ENCODE measurements at regions not wholly inside any gene's neighbourhood (a gene's known extent, or its start where the extent isn't known, plus 50 kb on each side); places are given as distances from the start of the nearest gene placed in this dataset.

DNA sequence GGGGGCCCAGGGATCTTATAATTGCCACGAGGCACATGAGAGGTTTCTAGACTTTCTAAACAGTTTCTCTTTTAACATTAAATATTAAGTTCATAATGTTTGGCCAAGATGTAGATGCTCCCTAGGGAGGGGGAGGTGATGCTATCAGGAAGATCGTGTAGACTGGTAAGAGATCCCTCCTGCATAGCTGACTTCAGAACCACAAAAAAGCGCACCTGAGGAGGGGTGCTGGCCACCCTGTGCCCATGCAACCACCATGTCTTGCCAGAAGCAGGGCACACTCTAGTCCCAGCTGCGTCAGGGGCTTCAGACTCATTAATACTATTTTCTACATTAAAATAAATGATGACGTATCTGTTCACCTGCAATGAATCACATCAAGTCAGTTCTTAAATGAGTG lies 103.4 kb upstream of the SLC35G4 start:
- Histone ChIP-seq H3F3A (ENCODE audit: low read depth) (no peaks in the 10 kb centered on the region), H3K27ac (no peak overlapping the region), H4K20me1 (ENCODE audit: low read depth) (no peaks in the 10 kb centered on the region), H3K4me3 (no peak overlapping the region), H3K79me2 (ENCODE audit: low read depth) (no peaks in the 10 kb centered on the region), H3K4me1 (no peaks in the 10 kb centered on the region), H3K36me3 (no peaks in the 10 kb centered on the region), H3K27me3 (no peaks in the 10 kb centered on the region), H2AFZ (replicated peaks) (no peak overlapping the region), H3K9ac (no peak overlapping the region), H3K9me3 (ENCODE audit: low read depth) (no peaks in the 10 kb centered on the region), H3K4me2 (no peak overlapping the region)
- H3K27ac Mint-ChIP-seq: no peak overlapping the region
- H3K4me3 Mint-ChIP-seq: no peak overlapping the region
- no peaks in the 10 kb centered on the region for H3K9me3 Mint-ChIP-seq
- peaks cover 4% of the 10 kb centered on the region for H3K4me1 Mint-ChIP-seq
- H3K27me3 Mint-ChIP-seq (ENCODE audit: insufficient read depth, low read depth): peaks cover 2% of the 10 kb centered on the region
- TF ChIP-seq, protein P1, sequence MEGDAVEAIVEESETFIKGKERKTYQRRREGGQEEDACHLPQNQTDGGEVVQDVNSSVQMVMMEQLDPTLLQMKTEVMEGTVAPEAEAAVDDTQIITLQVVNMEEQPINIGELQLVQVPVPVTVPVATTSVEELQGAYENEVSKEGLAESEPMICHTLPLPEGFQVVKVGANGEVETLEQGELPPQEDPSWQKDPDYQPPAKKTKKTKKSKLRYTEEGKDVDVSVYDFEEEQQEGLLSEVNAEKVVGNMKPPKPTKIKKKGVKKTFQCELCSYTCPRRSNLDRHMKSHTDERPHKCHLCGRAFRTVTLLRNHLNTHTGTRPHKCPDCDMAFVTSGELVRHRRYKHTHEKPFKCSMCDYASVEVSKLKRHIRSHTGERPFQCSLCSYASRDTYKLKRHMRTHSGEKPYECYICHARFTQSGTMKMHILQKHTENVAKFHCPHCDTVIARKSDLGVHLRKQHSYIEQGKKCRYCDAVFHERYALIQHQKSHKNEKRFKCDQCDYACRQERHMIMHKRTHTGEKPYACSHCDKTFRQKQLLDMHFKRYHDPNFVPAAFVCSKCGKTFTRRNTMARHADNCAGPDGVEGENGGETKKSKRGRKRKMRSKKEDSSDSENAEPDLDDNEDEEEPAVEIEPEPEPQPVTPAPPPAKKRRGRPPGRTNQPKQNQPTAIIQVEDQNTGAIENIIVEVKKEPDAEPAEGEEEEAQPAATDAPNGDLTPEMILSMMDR (IDR thresholded peaks at IDR 0.05): no peak
- TF ChIP-seq EZH2 (IDR thresholded peaks at IDR 0.05) (no peak), EZH2phosphoT487 (IDR thresholded peaks at IDR 0.05) (no peak)
- DNase-seq (ENCODE audit: low spot score): no peak
- H3K36me3 Mint-ChIP-seq: no peaks in the 10 kb centered on the region

DNA sequence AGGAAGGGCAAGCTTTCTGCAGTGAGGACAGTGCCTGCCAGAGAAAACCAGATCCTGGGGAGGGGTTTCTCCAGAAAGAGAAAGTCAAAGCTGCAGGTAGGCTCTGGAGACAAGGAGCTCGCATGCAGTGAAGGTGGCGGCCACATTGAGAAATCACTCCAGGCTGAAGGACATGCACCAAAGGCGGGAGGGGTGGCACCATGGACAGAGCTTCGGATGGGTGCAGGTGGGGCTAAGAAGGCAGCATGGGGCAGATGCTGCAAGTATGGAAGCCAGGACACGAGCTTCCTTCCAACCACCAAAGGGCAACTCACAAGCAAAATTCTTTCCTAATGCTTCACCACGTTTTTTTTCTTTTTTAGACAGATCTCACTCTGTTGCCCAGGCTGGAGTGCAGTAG lies 104.4 kb upstream of the SLC35G4 start:
- DNase-seq (ENCODE audit: low spot score): no peak
- no peak overlapping the region for H3K27ac Mint-ChIP-seq
- H3K36me3 ChIP-seq: no peaks in the 10 kb centered on the region
- H3K4me1 ChIP-seq: no peaks in the 10 kb centered on the region
- H3K36me3 Mint-ChIP-seq: no peaks in the 10 kb centered on the region
- no peak overlapping the region for H3K4me3 Mint-ChIP-seq
- H3K27me3 ChIP-seq: no peaks in the 10 kb centered on the region
- H3K4me3 ChIP-seq: no peak overlapping the region
- H3K79me2 ChIP-seq (ENCODE audit: low read depth): no peaks in the 10 kb centered on the region
- TF ChIP-seq EZH2phosphoT487 (IDR thresholded peaks at IDR 0.05): no peak
- TF ChIP-seq, protein P1 (IDR thresholded peaks at IDR 0.05): no peak
- TF ChIP-seq EZH2 (IDR thresholded peaks at IDR 0.05): no peak
- no peak overlapping the region for H2AFZ ChIP-seq (replicated peaks)
- no peaks in the 10 kb centered on the region for H3F3A ChIP-seq (ENCODE audit: low read depth)
- H3K9me3 ChIP-seq (ENCODE audit: low read depth): no peaks in the 10 kb centered on the region
- peaks cover 2% of the 10 kb centered on the region for H3K27me3 Mint-ChIP-seq (ENCODE audit: insufficient read depth, low read depth)
- H3K27ac ChIP-seq: no peak overlapping the region
- peaks cover 11% of the 10 kb centered on the region for H3K4me1 Mint-ChIP-seq
- no peak overlapping the region for H3K9ac ChIP-seq
- no peak overlapping the region for H3K4me2 ChIP-seq
- peaks cover under 1% of the 10 kb centered on the region for H3K9me3 Mint-ChIP-seq
- no peaks in the 10 kb centered on the region for H4K20me1 ChIP-seq (ENCODE audit: low read depth)

DNA sequence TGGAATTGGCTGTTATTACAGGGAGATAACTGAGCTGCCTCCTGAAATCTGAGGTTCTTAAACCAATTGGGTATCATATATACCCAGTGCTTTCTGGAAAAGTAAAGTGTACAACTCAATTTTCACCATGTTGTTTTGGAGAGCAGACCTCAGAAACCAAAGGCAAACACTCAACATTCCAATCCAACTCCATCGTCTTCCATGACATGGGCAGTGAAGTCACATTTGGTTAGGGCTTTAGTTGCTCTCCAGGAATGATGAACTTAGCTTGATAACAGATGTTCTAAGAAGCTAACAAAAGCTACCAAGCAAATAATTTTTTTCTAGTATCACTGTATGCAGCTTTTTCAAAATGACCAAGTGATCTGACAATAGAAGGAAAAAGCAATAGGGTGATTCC lies 107.0 kb upstream of the SLC35G4 start:
- no peak for DNase-seq (ENCODE audit: low spot score)
- Histone ChIP-seq H3K9ac (no peak overlapping the region), H4K20me1 (ENCODE audit: low read depth) (no peaks in the 10 kb centered on the region), H3F3A (ENCODE audit: low read depth) (no peaks in the 10 kb centered on the region), H3K27ac (no peak overlapping the region), H3K4me1 (no peaks in the 10 kb centered on the region), H2AFZ (replicated peaks) (no peak overlapping the region), H3K4me3 (no peak overlapping the region), H3K9me3 (ENCODE audit: low read depth) (no peaks in the 10 kb centered on the region), H3K79me2 (ENCODE audit: low read depth) (no peaks in the 10 kb centered on the region), H3K36me3 (no peaks in the 10 kb centered on the region), H3K27me3 (no peaks in the 10 kb centered on the region), H3K4me2 (no peak overlapping the region)
- Mint-ChIP-seq H3K9me3 (peaks cover 3% of the 10 kb centered on the region), H3K4me3 (no peak overlapping the region), H3K36me3 (no peaks in the 10 kb centered on the region), H3K27ac (no peak overlapping the region), H3K27me3 (ENCODE audit: insufficient read depth, low read depth) (peaks cover 4% of the 10 kb centered on the region), H3K4me1 (peaks cover 15% of the 10 kb centered on the region)
- TF ChIP-seq EZH2phosphoT487 (IDR thresholded peaks at IDR 0.05) (no peak), EZH2 (IDR thresholded peaks at IDR 0.05) (no peak)
- TF ChIP-seq, protein P1 (IDR thresholded peaks at IDR 0.05): no peak
